Activated T-cell treated with anti-CD3 and anti-CD28 coated beads, Interleukin-2, amount 50 U/mL, for 4 hours (primary cell): ENCODE measurements at regions not wholly inside any gene's neighbourhood (a gene's known extent, or its start where the extent isn't known, plus 50 kb on each side); places are given as distances from the start of the nearest gene placed in this dataset.
"Not testable (repeated sequence)": the region's sequence is repeated elsewhere in the genome, so short reads cannot be mapped to it uniquely, and the experiment has no call there.

ENCODE experiments used
- ATAC-seq, 2 donors: fragments of 200-7000 bp; cut with Tn5 transposase; one replicate each; pipeline ENCODE4 v1.10.0; 2021
- DNase-seq: peaks from one replicate; pipeline ENCODE4 v3.0.0-alpha.2; 2020
- H3K27me3 Mint-ChIP-seq: one replicate; pipeline ENCODE4 v1.8.0; 2021; ENCODE audit warnings: low read depth, mixed read lengths
- H3K36me3 Mint-ChIP-seq: one replicate; pipeline ENCODE4 v1.8.0; 2022; ENCODE audit warnings: mixed read lengths; ENCODE audit not compliant: insufficient read depth
- H3K4me1 Mint-ChIP-seq: one replicate; pipeline ENCODE4 v1.8.0; 2021; ENCODE audit warnings: low read depth, mixed read lengths
- H3K4me3 Mint-ChIP-seq: one replicate; pipeline ENCODE4 v1.8.0; 2021; ENCODE audit warnings: mild to moderate bottlenecking, moderate library complexity, mixed read lengths
- H3K9me3 Mint-ChIP-seq: one replicate; pipeline ENCODE4 v1.8.0; 2021; ENCODE audit warnings: mixed read lengths

- DNase-seq (no peak), ATAC-seq (no peak)
- H3K4me3 Mint-ChIP-seq = no peak overlapping the region
- peaks cover 17% of the 10 kb centered on the region for H3K4me1 Mint-ChIP-seq
- no peaks in the 10 kb centered on the region for H3K36me3 Mint-ChIP-seq
- no peaks in the 10 kb centered on the region for H3K9me3 Mint-ChIP-seq
- peaks cover 13% of the 10 kb centered on the region for H3K27me3 Mint-ChIP-seq
Measured at GRCh38 chr12:28083840-28084678, 106.2 kb upstream of the CCDC91 start.

- peaks cover 13% of the 10 kb centered on the region for H3K27me3 Mint-ChIP-seq
- no peaks in the 10 kb centered on the region for H3K9me3 Mint-ChIP-seq
- peak; percentile 34 to 63 for ATAC-seq
- no peak for DNase-seq
- peaks cover 11% of the 10 kb centered on the region for H3K4me1 Mint-ChIP-seq
- H3K4me3 Mint-ChIP-seq = no peak overlapping the region
- H3K36me3 Mint-ChIP-seq = no peaks in the 10 kb centered on the region
Measured at GRCh38 chr12:28086521-28087155, 103.6 kb upstream of the CCDC91 start.

DNA sequence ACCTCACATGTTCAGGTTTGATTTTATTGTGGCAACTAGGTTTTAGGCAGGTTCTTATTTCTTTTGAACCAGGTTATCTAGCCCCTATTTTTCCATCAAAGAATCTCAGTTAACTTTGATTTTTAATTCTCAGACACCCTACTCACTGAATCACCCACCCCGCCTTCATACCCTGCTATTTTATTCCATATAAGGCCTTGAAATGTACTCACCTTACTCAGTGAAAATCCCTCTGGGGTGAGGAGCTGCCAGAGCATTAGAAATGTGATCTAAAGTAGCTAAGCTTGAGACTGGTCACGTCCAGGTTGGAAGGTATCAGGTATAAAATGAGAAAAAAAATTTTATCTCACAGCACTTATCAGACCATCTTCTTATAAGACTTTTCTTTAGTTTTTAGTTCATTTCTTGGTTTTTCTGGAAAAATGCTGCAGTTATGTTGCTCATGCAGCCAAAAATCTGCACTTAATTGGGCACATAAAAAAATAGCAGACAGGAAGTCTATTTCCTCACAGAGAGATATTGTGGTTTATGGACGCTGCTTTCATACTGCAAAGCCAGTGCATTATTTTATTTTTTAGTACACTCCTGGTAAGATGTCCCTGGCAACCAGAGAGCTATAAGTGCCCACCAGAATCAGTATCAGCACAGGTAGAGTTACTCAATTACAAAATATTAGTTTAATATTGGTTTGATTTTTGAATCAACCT lies 101.5 kb upstream of the CCDC91 start:
- peak in 1 of 2 donors; percentile 32 for ATAC-seq
- peaks cover 9% of the 10 kb centered on the region for H3K27me3 Mint-ChIP-seq

GRCh38 chr12:28089338-28089737 lies 100.9 kb upstream of the CCDC91 start:
- no peak for DNase-seq
- no peaks in the 10 kb centered on the region for H3K9me3 Mint-ChIP-seq
- H3K36me3 Mint-ChIP-seq = no peaks in the 10 kb centered on the region
- peaks cover 11% of the 10 kb centered on the region for H3K4me1 Mint-ChIP-seq
- ATAC-seq = no peak
- no peak overlapping the region for H3K4me3 Mint-ChIP-seq
- H3K27me3 Mint-ChIP-seq = peaks cover 9% of the 10 kb centered on the region

More for the DNA sequence above, 101.5 kb upstream of the CCDC91 start:
- peaks cover 11% of the 10 kb centered on the region for H3K4me1 Mint-ChIP-seq
- no peaks in the 10 kb centered on the region for H3K36me3 Mint-ChIP-seq
- no peaks in the 10 kb centered on the region for H3K9me3 Mint-ChIP-seq
- DNase-seq = no peak
- H3K4me3 Mint-ChIP-seq = no peak overlapping the region

- Mint-ChIP-seq H3K4me1 (peaks cover 11% of the 10 kb centered on the region), H3K27me3 (peaks cover 3% of the 10 kb centered on the region), H3K36me3 (no peaks in the 10 kb centered on the region), H3K4me3 (no peak overlapping the region), H3K9me3 (no peaks in the 10 kb centered on the region)
- no peak for ATAC-seq
- DNase-seq = no peak
Measured at GRCh38 chr12:28090835-28091234, 99.4 kb upstream of the CCDC91 start.

DNA sequence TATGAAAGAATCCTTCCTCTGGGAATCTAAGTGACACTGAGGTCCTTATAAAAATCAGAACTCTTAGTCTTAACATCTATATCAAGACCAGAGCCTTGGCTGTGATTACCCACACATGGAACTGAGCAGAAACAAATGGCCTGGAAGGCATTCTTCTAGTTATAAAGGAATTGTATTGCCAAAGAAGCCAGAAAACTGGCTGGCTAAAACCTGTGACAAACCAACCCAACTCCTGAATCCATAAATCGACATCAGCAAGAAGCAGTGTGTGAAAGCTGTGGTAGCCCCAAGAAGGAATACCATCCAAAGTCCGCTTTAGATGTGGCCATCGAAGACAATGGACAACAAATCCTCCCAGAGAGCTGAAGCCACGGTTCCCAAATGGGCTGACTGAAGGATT lies 97.9 kb upstream of the CCDC91 start:
- H3K27me3 Mint-ChIP-seq = no peaks in the 10 kb centered on the region
- peaks cover 5% of the 10 kb centered on the region for H3K4me1 Mint-ChIP-seq
- H3K36me3 Mint-ChIP-seq = no peaks in the 10 kb centered on the region
- no peak overlapping the region for H3K4me3 Mint-ChIP-seq
- ATAC-seq = no peak
- no peak for DNase-seq
- no peaks in the 10 kb centered on the region for H3K9me3 Mint-ChIP-seq

DNA sequence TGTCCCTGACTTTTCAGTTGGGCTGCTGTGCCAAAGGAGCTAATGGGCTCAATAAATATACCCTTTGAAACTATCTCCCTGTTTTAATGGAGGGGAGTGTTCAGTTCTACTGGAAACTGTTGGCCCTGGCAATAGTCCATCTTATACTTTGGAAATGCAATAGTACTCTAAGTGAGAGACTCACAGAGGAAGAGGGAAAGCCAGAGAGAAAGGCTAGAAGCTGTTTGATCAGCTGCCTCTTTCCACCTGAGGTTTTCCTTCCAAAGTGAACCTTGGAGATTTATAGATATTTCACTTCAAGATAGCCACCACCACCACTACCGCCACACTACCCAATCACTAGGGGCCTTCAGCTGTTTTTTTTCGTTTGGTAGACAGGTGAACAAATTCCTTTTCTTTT lies 93.6 kb upstream of the CCDC91 start:
- ATAC-seq (no peak), DNase-seq (no peak)
- Mint-ChIP-seq H3K9me3 (no peaks in the 10 kb centered on the region), H3K27me3 (no peaks in the 10 kb centered on the region), H3K36me3 (no peaks in the 10 kb centered on the region), H3K4me3 (no peak overlapping the region), H3K4me1 (no peaks in the 10 kb centered on the region)

- Mint-ChIP-seq H3K4me1 (no peaks in the 10 kb centered on the region), H3K27me3 (no peaks in the 10 kb centered on the region), H3K4me3 (no peak overlapping the region), H3K9me3 (no peaks in the 10 kb centered on the region), H3K36me3 (no peaks in the 10 kb centered on the region)
- ATAC-seq (no peak), DNase-seq (no peak)
Measured at GRCh38 chr12:28097221-28097620, 93.0 kb upstream of the CCDC91 start.

DNA sequence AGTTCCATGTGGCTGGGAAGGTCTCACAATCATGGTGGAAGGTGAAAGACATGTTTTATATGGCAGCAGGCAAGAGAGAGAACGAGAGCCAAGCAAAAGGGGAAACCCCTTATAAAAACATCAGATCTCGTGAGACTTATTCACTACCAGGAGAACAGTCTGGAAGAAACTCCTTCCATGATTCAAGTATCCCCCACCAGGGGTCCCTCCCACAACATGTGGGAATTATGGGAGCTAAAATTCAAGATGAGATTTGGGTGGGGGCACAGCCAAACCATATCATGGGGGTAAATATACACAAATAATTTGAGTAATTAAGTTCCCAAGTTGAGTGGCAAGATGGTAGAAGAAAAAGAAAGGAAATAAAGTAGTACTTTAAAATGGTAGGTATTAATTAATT lies 91.0 kb upstream of the CCDC91 start:
- not testable (repeated sequence) for H3K9me3 Mint-ChIP-seq, ATAC-seq, H3K4me3 Mint-ChIP-seq, H3K27me3 Mint-ChIP-seq, DNase-seq, H3K36me3 Mint-ChIP-seq, H3K4me1 Mint-ChIP-seq

DNA sequence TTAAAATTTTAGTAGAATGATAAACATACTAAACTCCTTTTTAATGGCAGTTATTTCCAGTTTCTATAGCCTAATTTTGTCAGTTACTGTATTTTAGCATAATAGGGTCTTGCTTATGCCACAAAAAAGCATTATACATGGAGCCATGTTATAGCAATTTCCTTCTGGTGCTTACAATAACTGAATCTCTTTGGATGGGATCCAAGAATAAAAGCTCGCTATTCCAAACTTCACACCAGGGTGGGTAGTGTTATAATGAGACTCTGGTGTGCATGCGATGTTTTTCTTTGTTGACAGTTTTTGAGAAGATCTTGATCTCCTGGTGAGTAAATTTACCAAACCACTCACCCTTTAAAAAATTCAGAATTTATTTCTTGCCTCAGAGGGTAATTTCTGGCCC lies 90.4 kb upstream of the CCDC91 start:
- H3K4me1 Mint-ChIP-seq = no peaks in the 10 kb centered on the region
- H3K9me3 Mint-ChIP-seq = no peaks in the 10 kb centered on the region
- no peak for DNase-seq
- H3K27me3 Mint-ChIP-seq = no peaks in the 10 kb centered on the region
- H3K36me3 Mint-ChIP-seq = no peaks in the 10 kb centered on the region
- H3K4me3 Mint-ChIP-seq = no peak overlapping the region
- no peak for ATAC-seq

DNA sequence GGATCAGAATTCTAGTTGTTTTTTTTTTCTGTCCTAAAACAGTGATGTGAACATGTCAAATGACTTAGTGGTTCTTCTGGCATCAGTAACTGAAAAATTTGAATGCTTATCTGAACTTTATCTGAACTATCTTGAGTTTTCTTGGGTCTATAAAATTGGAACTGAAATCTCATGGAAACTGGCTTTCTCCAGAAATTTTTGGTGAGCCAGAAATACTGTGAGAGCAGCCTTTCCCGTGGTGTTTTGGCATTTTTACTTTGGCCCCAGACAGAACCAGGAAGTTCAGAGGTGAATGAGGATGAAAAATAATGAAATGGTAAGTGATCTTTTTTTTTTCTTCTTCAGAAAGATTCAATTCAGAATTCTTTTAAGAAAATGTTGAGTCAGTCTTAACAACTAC lies 89.5 kb upstream of the CCDC91 start:
- no peaks in the 10 kb centered on the region for H3K27me3 Mint-ChIP-seq
- no peak for DNase-seq
- H3K4me3 Mint-ChIP-seq = no peak overlapping the region
- ATAC-seq = no peak
- H3K36me3 Mint-ChIP-seq = no peaks in the 10 kb centered on the region
- H3K9me3 Mint-ChIP-seq = no peaks in the 10 kb centered on the region
- H3K4me1 Mint-ChIP-seq = no peaks in the 10 kb centered on the region

DNA sequence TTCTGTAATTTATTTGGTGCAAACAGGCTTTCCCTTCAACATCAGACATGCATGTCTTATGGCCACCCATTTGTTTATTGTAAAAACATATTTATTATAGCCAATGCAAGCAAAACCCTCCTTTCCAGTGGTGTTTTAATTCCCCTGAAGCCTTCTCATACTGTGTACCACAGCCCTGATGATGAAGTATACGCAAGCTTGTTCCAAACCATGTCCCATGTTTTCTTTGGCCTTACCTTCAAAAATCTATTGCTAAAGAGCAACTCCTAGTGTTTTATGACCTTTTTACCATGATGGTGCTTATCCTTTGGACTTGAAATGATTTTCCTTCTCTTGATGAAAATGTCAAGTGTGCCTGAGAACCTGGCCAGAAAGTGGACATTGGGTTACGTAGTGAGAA lies 85.9 kb upstream of the CCDC91 start:
- DNase-seq (no peak), ATAC-seq (no peak)
- no peaks in the 10 kb centered on the region for H3K27me3 Mint-ChIP-seq
- no peaks in the 10 kb centered on the region for H3K9me3 Mint-ChIP-seq
- H3K4me1 Mint-ChIP-seq = peaks cover 16% of the 10 kb centered on the region
- H3K4me3 Mint-ChIP-seq = no peak overlapping the region
- no peaks in the 10 kb centered on the region for H3K36me3 Mint-ChIP-seq

DNA sequence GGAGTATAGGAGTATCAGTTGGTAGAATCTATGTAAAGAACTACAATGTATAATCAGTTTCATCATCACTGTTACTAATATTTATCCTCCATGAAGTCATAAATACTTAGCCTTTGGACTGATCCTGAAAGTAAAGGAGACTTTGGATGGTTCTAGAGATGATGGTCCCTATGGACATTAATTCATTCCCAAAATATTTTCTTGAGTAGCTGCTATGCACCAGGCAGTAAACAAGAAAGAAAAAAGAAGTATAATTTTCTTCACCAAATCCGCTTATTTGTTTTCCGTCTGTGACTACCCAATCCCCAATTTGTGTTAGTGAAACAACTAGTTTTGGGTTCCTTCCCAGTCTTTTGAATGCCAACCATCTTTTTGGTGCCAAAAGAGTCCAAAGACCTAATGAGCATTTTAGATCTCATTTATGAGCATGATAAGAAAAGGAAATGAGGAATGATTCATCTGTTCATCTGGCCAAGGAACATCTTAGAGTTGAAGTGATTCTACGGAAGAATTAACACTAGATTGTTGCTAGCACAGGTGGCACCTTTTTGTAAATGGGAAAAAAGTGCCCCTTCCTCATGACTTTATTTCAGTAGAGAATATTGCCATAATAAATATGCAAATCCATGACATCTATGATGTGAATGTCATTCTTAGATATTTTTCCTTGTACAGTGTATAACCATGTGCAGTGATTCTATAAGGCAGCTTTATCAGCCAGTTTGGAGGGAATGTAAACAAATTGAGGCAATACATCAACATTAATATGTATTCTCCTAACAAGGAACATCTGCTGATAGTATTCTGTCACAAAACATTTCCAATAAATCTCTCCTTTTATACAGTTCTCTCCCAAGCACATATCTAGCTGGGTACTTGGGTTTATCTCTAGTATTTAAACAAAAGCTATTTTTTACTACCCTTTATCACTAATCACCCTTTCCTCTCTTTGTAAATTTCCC lies 85.1 kb upstream of the CCDC91 start:
- Mint-ChIP-seq H3K4me1 (peaks cover 16% of the 10 kb centered on the region), H3K4me3 (no peak overlapping the region), H3K36me3 (no peaks in the 10 kb centered on the region), H3K27me3 (no peaks in the 10 kb centered on the region), H3K9me3 (no peaks in the 10 kb centered on the region)
- ATAC-seq = no peak
- DNase-seq = no peak

DNA sequence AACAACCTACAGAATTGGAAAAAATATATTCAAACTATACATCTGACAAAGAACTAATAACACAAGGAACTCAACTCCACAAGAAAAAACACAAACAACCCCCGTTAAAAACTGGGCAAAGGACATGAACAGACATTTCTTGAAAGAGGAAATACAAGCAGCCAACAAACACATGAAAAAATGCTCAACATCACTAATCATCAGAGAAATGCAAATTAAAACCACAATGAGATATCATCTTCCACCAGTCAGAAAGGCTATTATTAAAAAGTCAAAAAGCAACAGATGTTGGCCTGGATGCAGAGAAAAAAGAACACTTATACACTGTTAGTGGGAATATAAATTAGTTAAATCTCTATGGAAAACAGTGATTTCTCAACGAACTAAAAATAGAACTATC lies 82.6 kb upstream of the CCDC91 start:
- no peak for ATAC-seq
- peaks cover 4% of the 10 kb centered on the region for H3K9me3 Mint-ChIP-seq
- H3K4me1 Mint-ChIP-seq = peaks cover 16% of the 10 kb centered on the region
- DNase-seq = no peak
- H3K4me3 Mint-ChIP-seq = no peak overlapping the region
- no peaks in the 10 kb centered on the region for H3K27me3 Mint-ChIP-seq
- H3K36me3 Mint-ChIP-seq = no peaks in the 10 kb centered on the region
